ENCODE measurements at regions not wholly inside any gene's neighbourhood (a gene's known extent, or its start where the extent isn't known, plus 50 kb on each side); places are given as distances from the start of the nearest gene placed in this dataset.

- no peak for TF ChIP-seq CTCF (IDR thresholded peaks at IDR 0.05)
- no peak for TF ChIP-seq EP300 (IDR thresholded peaks at IDR 0.05)
These were observed 203.3 kb downstream of the OR13H1 start for GRCh38 chrX:131747173-131747572.

Data from suprapubic skin (tissue), 3 donors.